GM19328 (cell line): ENCODE measurements at regions not wholly inside any gene's neighbourhood (a gene's known extent, or its start where the extent isn't known, plus 50 kb on each side); places are given as distances from the start of the nearest gene placed in this dataset.

Experiments
- ATAC-seq: cut with Tn5 transposase; IDR thresholded peaks from one replicate; pipeline ENCODE4 v1.9.1; 2021; ENCODE audit warnings: mild to moderate bottlenecking, moderate library complexity; ENCODE audit not compliant: unreplicated experiment

DNA sequence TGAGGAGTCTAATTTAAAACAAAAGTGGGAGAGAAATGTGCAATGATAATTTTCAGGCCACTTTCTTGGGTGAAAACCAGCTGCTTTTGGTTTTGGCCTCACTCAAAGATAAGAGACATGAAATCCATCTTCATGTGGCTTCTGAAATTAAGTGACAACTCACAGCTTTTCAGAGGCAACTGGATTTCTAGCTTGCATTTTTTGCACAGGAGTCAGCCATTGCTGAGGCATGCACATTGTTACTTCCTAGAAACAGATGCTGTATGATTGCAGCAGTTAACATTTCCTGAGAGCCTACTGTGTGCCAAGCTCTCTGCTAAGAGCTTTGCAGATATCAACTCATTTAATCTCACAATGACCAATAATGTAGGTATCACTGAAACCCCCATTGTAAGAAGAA lies 562.6 kb downstream of the NR2F1-AS1 start:
- no peak for ATAC-seq

DNA sequence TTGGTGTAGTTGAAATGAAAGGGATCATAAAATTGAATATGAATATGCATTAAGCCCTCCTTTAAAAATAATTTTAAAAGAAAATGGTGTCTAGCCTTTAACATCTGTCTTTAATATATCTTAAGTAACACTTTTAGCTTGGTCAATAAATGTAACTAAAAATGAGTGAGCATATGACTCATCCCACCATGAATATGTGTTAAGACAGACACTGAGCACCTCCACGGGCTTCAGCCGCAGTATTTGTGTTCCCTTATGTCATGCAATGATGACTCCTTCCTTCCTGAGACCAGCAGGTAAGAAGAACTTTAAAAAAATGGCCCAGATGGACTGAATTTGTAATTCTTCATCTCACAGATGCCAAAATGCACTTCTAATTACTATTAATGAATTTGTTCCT lies 563.2 kb downstream of the NR2F1-AS1 start:
- no peak for ATAC-seq

DNA sequence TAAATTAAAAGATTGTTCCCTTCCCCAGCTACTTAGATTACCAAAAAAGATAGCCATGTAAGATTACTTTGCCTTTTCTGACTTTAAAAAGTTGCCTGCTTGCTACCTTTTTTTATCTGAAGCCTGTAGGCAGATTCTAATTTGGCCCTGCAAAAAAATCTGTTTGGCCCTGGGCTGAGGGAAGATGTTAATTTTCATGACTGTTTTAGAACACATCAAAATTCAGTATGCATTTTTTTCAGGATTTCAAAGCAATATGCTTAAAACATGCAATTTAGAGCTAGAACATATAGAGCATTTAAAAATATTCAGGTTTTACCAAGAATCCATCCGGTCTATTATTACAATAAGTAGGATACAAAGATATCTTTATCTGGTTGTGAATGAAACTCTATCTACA lies 563.6 kb downstream of the NR2F1-AS1 start:
- ATAC-seq: no peak

DNA sequence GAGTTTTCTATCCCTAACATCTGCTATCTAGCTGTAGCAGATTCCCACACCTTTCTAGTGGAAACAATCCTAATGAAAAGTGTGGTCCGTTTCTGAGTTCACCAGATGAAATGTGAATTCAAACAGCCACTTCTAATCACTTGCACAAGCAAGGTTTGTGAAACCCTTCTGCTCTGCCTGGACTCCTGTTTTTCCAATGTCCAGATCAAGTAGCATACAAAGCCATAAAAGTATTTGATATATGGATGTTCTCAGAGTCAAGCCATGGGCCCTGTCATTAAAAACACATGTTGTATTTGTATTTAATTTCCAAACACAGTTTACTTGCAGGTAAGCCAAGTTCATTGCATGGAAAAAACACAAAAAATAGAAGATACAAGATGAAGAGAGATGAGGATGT lies 570.4 kb downstream of the NR2F1-AS1 start:
- no peak for ATAC-seq

DNA sequence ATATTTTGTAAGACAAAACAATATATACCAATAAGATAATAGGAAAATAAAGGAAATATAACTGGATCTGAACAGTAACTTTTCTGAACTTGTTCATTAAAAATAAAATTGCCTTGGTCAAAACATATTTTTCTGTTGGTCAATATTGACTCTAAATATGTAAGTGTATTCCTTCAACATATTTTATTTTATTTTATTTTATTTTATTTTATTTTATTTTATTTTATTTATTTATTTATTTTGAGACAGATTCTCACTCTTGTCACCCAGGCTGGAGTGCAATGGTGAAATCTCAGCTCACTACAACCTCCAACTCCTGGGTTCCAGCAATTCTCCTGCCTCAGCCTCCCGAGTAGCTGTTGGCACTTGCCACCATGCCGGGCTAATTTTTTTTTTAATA lies 571.0 kb downstream of the NR2F1-AS1 start:
- no peak for ATAC-seq

DNA sequence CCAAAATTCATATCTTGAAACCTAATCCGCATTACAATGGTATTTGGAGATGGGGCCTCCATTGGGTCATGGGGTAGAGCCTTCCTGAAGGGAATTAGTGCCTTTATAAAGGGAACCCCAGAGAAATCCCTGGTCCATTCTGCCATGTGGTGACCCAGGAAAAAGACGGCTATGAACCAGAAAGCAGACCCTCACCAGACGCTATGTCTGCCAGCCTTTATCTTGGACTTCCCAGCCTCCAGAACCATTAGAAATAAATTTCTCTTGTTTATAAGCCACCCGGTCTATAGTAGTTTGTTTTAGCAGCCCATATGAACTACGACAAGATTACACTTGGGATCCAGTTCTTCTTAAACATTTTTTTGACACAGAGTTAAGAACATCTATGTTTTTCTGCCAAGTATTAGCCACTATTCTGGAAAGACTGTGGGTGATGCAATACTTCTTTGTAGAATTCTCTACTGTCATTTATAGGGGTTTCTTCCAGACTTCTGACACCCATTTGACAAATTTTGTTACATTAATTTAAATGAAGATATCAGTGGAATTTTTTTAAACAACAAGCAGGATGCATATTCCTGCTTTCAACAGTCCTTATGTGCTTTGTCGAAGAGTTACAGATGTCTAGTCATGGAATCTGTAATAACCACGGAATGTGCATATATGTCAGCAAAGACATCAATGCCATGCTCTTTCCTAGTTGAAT lies 572.4 kb downstream of the NR2F1-AS1 start:
- ATAC-seq: no peak

DNA sequence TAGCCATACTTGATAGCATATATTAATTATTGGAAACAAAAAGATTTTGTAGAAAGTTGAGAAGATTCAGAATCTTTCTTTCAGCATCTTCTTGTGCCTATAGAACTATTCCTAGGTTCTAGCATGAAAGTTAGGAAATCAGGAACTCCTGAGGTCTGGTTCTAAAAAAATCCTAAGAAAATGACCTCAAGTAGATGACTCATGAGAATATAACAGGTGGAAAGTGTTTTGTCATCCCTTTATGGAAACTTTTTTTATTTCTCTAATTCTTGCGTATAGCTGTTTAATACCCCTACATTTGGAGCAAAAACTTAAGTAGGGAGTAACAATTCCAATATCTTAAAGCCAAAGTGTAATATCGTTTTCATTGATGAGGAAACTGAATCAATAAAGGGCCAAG lies 574.1 kb downstream of the NR2F1-AS1 start:
- no peak for ATAC-seq

DNA sequence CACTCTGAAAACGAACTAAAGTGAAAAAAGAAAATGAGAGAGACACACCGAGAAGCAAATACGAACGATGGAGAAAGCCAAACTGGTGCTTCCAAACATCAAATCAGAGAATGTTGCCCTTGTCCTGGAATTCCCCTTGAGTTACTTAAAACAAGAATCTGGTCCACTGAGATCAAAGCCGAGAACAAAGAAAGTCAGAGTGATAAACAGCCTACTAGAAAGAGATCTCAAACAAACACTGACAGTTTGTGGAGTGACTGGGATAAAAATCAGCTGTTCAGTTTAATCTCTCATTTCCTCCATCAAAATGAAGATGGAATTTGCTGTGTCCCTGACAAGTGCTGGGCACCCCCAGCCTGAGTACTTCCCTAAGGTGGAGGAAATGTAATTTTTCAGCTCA lies 582.6 kb downstream of the NR2F1-AS1 start:
- no peak for ATAC-seq

DNA sequence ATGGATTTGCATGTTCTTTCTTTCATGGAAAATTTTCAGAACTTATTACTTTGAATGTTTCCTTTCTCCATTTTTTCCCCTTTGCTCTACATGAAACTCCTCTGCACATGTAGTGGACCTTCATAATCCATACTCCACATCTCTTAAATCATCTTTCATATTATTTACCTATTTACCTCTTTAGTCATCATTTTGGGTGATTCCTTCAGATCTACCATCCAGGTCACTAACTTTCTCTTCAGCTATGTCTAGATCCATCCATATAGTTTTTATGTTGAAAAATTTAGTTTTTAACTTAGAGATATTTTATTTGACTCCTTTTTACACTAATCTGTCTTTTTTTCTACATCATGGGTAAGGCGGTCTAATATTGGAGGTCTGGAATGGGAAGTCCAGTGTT lies 586.6 kb downstream of the NR2F1-AS1 start:
- no peak for ATAC-seq

DNA sequence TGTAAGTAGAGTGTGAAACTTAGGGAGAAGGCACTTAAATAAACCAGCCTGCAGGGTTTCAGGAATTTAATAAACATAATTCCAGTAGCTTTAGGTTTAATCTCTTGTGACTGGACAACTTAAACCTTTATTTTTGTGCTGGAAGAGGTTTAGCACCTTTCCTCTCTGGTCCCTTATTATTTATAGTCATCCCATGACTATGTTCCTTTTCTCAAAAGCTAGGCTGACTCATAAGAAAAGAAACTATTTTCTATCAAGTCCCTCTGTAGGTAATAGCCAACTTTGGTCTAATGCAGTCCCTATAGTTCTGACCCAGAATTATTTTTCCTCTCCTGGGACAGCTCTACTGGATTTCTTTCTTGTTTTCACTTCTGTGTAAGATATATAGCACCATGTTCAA lies 588.9 kb downstream of the NR2F1-AS1 start:
- ATAC-seq: no peak

DNA sequence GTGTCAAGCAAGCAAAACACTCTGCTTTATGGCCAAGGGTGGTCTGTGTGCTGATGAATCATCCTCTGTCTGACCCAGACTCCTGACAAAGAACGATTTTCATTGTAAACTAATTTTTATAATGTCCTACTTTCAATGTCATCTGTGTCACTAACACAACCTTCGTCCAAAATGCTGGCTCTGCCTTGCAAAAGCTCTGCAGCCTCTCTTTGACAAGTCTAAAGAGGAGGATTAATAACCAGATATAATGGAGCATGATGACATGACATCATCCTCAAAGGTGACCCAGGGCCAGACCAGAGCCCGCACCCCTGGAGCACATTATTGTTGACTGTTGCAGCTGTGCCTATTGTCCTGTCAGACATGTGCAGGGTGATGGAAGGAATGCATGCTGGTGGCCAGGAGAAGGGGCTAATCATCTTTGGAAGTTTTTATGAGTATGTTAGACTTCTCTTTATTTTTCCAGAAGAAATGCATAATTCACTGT lies 589.4 kb downstream of the NR2F1-AS1 start:
- no peak for ATAC-seq

DNA sequence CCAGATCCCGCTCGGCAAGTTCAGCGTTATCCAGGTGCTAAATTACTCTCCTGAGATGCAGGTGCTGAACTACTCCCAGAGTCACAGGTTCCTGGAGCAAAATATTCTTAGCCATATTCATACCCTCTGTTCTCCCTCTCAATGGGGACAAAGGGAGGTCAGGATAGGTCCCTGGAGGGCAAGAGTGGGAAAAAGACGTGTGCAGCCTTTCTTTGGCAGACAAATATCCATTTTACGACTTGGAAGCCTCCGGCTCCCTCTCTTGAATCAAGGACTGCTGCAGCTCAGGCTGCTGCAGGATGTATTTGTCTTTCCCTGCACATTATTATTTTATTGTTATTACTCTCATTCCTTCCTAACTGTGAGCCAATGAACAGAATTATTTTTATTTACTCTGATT lies 590.2 kb downstream of the NR2F1-AS1 start:
- no peak for ATAC-seq

DNA sequence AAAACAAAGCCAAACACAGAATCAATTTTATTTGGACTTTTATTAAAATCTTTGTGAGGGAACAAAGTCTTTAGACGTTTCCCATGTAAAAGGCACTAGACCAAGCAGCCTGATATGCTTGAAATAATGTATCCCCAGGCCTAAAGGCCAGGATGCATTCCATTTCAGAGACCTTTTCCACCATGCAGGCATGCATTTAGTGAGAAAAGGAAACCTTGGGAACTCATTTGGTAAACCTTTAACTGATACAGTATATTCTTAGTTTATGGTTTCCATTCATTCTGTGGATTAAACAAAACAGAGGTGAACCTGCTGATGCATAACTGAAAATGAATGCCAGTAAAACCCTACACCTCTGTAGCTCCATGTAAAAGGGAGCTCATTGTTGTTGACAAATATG lies 600.0 kb downstream of the NR2F1-AS1 start:
- no peak for ATAC-seq

DNA sequence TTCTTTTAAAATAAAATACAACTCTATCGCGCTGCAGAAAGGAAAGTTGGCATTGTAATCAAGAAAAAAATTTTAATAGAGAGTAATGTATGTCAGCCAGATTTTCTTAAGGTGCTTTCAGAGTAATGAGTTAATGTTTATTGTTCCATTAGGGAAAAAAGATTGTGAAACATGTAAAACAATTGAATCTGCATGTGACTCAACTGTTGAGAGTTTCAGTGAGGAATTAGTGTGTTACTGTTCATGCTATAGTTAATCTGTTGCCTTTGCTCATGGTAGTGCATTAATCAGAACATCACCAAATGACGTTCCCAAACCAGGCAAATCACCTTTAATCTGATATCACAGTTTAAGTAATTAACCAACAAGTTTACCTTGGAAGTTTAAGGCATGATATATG lies 600.5 kb downstream of the NR2F1-AS1 start:
- no peak for ATAC-seq

DNA sequence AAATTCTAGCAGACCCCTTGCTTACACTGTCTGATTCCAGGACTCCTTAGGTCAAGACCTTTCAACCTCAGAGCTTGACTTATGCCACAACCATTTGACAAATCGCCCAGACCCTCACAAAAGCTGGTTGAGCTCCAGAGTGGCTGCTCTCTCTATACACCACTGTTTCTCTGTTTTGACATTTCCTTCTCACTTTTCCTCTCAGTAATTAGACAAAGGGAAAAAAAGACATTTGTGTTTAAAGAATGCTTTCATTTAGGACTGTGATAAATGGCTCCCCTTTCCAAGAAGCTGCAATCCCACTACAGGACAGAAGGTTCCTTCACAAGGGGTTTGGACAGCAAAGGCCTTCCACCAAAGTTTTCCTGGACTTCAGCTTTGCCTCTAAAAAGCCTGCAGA lies 601.3 kb downstream of the NR2F1-AS1 start:
- no peak for ATAC-seq

DNA sequence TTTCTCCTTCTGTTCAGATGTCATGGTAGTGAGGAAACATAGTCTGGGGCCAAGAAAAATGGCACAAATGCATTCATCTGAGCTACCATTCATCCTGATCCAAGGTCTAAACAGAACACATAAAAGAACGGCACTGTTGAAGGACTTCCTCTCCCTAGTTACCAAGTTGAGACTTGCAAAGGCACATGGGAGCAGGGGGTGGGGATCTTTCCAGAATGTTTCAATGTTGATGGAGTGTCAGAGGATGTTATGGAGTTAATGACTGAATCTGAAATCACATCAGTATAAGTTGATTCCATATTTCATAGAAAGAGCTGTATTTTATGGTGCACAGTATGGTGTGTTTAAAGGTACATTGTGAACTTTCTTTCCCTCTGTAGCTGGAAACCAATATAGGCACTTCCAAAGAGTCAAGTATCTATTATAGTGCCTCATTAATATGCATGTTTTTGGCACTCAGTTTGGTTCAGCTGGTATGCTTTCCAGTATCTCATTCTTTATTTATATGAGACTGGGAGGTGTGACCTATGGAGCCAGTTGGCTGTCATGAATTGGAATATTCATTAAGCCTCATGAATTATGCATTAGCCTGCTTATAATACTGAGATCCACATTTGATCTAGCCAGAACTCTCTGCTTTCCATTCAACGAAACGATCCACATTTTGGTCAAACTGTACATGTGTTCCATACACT lies 603.0 kb downstream of the NR2F1-AS1 start:
- ATAC-seq: no peak

DNA sequence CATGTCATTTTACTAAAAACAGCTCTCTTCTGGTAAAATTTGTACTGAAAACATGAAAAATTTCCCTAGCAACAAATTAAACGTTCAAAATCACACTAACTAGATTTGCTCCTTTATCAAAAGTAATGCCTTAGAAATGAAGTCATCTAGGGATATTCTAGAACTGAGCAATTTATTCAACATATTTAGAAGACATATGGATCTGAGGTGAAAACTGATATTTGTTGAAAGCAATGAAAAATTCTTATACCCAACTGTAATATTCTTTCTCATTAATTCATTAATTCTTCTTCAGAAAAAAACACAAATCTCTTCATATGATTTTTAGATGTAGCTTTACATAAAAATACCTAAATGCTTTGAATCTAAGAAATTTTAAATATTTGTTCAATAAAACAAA lies 604.9 kb downstream of the NR2F1-AS1 start:
- no peak for ATAC-seq

DNA sequence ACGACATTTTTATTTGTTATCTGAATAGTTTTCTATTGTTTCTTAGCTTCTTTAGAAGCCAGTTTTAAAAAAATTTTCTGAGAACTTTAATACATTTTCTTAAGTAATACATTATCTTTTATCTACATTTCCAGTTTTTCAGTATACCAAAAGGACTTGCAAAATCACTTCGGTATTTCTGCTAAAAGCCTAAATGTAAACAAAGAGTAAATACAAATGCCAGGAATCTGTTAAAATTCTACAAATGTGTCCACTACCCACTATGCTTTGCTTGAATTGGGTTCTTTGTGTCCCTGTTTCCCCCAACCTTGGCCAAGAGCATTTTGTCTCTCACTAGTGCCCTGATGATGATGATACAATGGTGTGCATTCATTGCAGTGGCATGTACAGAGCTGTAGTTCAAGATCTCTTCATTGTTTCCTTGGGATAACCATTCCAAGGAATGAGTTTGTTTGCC lies 611.2 kb downstream of the NR2F1-AS1 start:
- ATAC-seq: no peak

DNA sequence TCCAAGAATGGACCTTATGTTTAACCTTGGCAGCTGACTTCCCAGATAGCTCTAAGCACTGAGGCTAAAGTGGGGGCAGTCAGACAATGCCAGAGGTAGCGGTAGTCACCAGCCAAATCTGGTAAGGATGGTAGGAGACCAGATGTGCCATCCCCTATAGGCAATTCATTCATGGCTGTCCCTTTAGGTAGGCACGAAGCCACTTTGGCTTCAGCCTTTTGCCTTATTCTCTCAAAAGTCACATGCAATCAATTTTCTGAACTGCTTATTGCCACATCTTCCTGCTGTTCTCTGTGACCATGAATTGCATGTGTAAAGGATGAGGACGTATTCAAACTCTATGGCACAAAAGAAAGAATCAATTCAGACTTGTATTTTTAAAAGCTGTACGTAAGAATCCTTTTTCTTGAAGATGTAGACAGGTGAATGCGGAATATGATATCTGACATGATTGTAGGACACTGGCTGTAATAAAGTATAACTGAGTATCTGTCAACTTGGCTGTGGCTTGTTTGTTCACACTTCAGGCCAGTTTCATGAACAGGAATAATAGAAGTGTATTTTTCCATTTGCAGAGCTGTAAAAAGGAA lies 611.7 kb downstream of the NR2F1-AS1 start:
- no peak for ATAC-seq

DNA sequence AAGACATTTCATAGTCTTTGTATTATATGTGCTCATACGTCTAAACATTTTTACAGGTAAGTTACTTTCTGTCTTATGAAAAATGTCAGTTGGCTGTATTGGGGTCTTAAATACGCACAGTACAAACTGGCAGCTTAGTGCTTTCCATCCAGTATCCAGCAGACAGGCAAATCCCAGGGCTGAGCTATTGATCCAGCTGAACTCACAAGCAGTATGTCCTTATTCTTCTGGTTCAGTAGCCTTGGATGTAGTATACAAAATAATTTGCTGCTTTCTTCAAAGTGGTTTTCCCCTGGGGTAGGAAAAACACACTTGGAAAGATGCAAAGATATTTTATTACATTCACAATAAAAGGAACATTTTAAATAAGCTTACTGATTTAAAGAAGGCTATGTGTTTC lies 617.2 kb downstream of the NR2F1-AS1 start:
- ATAC-seq: no peak

DNA sequence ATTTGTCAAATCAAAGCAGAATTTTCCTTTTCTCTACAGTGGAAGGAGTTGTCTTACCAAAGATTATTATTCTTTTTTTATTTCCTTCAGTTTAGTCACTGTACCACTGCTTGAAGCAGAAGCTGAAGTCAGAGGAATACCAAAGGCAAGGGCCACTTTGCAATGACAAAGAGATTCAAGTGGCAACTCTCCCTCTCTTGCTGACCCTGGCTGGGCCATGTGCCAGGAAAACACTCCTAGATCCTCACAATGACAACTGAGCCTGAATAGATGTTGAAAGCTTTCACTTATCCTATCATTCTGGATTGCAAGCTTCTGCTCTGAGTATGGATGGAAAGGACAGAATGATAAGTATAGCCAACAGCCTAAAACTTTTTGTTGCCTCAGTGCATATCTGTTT lies 618.3 kb downstream of the NR2F1-AS1 start:
- ATAC-seq: no peak

DNA sequence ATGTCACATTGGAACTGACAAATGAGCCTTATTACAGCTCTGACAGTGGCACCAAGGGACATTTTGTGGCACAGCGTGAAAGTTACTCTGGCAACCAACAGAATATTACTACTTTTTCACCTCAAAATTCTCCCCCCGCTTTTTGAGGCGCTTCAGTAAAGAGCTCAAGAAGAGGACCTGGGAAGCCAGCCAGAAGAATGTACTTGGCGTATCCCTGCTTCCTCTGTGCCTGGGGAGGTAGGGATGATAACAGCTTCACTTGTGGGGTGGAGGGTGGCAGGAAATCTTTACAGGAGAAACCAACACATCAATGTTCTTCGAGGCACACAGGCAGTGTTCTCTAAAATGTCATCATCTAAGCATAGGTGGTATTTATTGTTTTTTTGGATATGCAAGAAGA lies 624.1 kb downstream of the NR2F1-AS1 start:
- no peak for ATAC-seq
